Endothelial cell of umbilical vein (primary cell): ENCODE measurements at regions not wholly inside any gene's neighbourhood (a gene's known extent, or its start where the extent isn't known, plus 50 kb on each side); places are given as distances from the start of the nearest gene placed in this dataset.

Source experiments
- EZH2 ChIP-seq: IDR thresholded peaks from 2 replicates; pipeline ENCODE4 v1.6.1; 2012; ENCODE audit warnings: borderline replicate concordance, low read depth, mild to moderate bottlenecking, moderate library complexity, low read length, inconsistent platforms; ENCODE audit not compliant: severe bottlenecking
- POLR2A ChIP-seq: IDR thresholded peaks from 2 replicates; pipeline ENCODE4 v1.6.1; 2012; ENCODE audit warnings: low read depth, mild to moderate bottlenecking, control low read depth, low read length
- POLR2AphosphoS5 ChIP-seq: IDR thresholded peaks from 2 replicates; pipeline ENCODE4 v1.6.1; 2012; ENCODE audit warnings: low read depth, mild to moderate bottlenecking, control low read depth, low read length, moderate library complexity; ENCODE audit not compliant: insufficient read depth
- TF ChIP-seq, protein P1 (sequence below), 2 donors: IDR thresholded peaks; 1 replicate in 1 of 2; 2 replicates in 1 of 2; pipeline ENCODE4 v1.5.1; 2011; ENCODE audit warnings: low read length in 2 of 2, mild to moderate bottlenecking in 2 of 2, moderate library complexity in 2 of 2, control low read depth in 1 of 2, inconsistent platforms in 1 of 2, low read depth in 1 of 2; ENCODE audit not compliant: insufficient read depth in 1 of 2; ENCODE audit errors: extremely low read depth in 1 of 2

DNA sequence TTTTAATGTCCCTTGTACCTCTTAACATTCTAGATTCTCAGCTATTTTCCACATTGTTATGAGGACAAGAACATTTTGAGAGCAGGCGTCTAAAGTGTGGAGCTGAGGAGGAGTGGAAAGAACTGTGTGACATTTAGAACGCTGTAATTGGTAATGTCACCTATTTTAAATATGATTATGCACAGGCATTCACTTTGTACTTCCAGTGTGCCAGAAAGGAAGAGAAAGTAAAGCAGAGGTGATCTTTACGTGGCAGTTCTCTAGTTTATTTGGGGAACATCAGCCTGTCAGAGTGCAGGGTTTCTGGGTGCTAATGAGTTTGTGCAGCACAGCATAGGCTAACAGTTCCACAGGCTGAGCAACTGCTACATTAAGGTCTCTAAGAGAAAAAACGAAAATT is 498.4 kb upstream of the POM121L12 start:
- TF ChIP-seq, protein P1, sequence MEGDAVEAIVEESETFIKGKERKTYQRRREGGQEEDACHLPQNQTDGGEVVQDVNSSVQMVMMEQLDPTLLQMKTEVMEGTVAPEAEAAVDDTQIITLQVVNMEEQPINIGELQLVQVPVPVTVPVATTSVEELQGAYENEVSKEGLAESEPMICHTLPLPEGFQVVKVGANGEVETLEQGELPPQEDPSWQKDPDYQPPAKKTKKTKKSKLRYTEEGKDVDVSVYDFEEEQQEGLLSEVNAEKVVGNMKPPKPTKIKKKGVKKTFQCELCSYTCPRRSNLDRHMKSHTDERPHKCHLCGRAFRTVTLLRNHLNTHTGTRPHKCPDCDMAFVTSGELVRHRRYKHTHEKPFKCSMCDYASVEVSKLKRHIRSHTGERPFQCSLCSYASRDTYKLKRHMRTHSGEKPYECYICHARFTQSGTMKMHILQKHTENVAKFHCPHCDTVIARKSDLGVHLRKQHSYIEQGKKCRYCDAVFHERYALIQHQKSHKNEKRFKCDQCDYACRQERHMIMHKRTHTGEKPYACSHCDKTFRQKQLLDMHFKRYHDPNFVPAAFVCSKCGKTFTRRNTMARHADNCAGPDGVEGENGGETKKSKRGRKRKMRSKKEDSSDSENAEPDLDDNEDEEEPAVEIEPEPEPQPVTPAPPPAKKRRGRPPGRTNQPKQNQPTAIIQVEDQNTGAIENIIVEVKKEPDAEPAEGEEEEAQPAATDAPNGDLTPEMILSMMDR (IDR thresholded peaks at IDR 0.05; ENCODE audit: extremely low read depth in 1 of 2, insufficient read depth in 1 of 2, low read depth in 1 of 2, low read length in 2 of 2): no peak
- TF ChIP-seq EZH2 (no peak), POLR2A (no peak), POLR2AphosphoS5 (no peak)
